A549 (cell line): ENCODE measurements at regions not wholly inside any gene's neighbourhood (a gene's known extent, or its start where the extent isn't known, plus 50 kb on each side); places are given as distances from the start of the nearest gene placed in this dataset.

ENCODE experiments used
- ATAC-seq, 2 experiments: fragments of 200-7000 bp in 1 of 2; fragments of >200 bp in 1 of 2; cut with Nextera tagmentation in 1 of 2; cut with Tn5 transposase in 1 of 2; 3 replicates each; pipeline versions ENCODE4 v1.8.0 to v1.9.1; 2018 to 2020; ENCODE audit warnings: mild to moderate bottlenecking in 1 of 2, moderate library complexity in 1 of 2
- CTCF ChIA-PET: fragments of 300-600 bp; sonication (Branson Sonifier 250); formaldehyde crosslinking; extraction: SDS; loops from one replicate; lab custom pipeline; 2021; ENCODE audit warnings: antibody characterized with exemption, inconsistent platforms; lab: Yijun Ruan, JAX
- POLR2A ChIA-PET: fragments of 350-600 bp; formaldehyde crosslinking; extraction: SDS; loops from one replicate; lab custom pipeline; 2021; ENCODE audit warnings: antibody characterized with exemption, inconsistent platforms; lab: Yijun Ruan, JAX
- DNase-seq, 2 experiments: peaks; one replicate each; pipeline versions ENCODE4 v3.0.0 to v3.0.0-alpha.2; 2011 to 2016; ENCODE audit warnings: low read depth in 1 of 2, low spot score in 1 of 2
- FAIRE-seq: peaks from 2 replicates; lab custom pipeline; 2011; peaks lifted over from hg19 to GRCh38; lab: Jason Lieb, UNC
- H3K27ac ChIP-seq, 2 experiments: fragments of >200 bp; sonication (Bioruptor Twin); formaldehyde crosslinking; 3 replicates each; pipeline ENCODE4 v1.5.1; 2016 to 2017
- H3K4me1 ChIP-seq: fragments of >200 bp; sonication (Bioruptor Twin); formaldehyde crosslinking; 3 replicates; pipeline ENCODE4 v1.6.1; 2016
- H3K4me2 ChIP-seq: fragments of >200 bp; sonication (Bioruptor Twin); formaldehyde crosslinking; 3 replicates; pipeline ENCODE4 v1.6.1; 2016
- H3K4me3 ChIP-seq: fragments of >200 bp; sonication (Bioruptor Twin); formaldehyde crosslinking; 3 replicates; pipeline ENCODE4 v1.5.1; 2016
- H3K9me3 ChIP-seq: fragments of >200 bp; sonication (Bioruptor Twin); formaldehyde crosslinking; 3 replicates; pipeline ENCODE4 v1.6.1; 2016
- CBX8 ChIP-seq: fragments of 200-600 bp; sonication (generic); IDR thresholded peaks from 2 replicates; pipeline ENCODE4 v1.6.1; 2016
- CEBPB ChIP-seq, 2 experiments: fragments of >200 bp in 1 of 2; sonication (Bioruptor Twin) in 1 of 2; formaldehyde crosslinking in 1 of 2; IDR thresholded peaks; 2 replicates each; pipeline ENCODE4 v1.6.1; 2012 to 2016
- CHD2 ChIP-seq: fragments of 150-350 bp; IDR thresholded peaks from 2 replicates; pipeline ENCODE4 v1.6.1; 2014; ENCODE audit warnings: low read length; ENCODE audit not compliant: partially characterized antibody
- EHMT2 ChIP-seq: fragments of 200-600 bp; sonication (generic); IDR thresholded peaks from 2 replicates; pipeline ENCODE4 v1.6.1; 2016; ENCODE audit warnings: antibody characterized with exemption, low read depth, mild to moderate bottlenecking, moderate library complexity
- HOXB13 ChIP-seq: fragments of 250-450 bp; sonication (Bioruptor Pico); IDR thresholded peaks from 2 replicates; pipeline ENCODE4 v1.5.0; 2020; ENCODE audit warnings: low read depth, mild to moderate bottlenecking, moderate library complexity
- HOXB5 ChIP-seq: fragments of 250-450 bp; sonication (Bioruptor Pico); IDR thresholded peaks from 2 replicates; pipeline ENCODE4 v1.5.0; 2020; ENCODE audit warnings: mild to moderate bottlenecking, moderate library complexity
- JUNB ChIP-seq: fragments of >200 bp; sonication (Bioruptor Twin); formaldehyde crosslinking; IDR thresholded peaks from 2 replicates; pipeline ENCODE4 v1.6.1; 2016
- MAZ ChIP-seq: fragments of 150-350 bp; IDR thresholded peaks from 2 replicates; pipeline ENCODE4 v1.6.1; 2014; ENCODE audit warnings: antibody characterized with exemption, low read depth, low read length, borderline replicate concordance
- MYC ChIP-seq: IDR thresholded peaks from 2 replicates; pipeline ENCODE4 v1.6.1; 2012; ENCODE audit warnings: mild to moderate bottlenecking, inconsistent platforms, low read length, improper control_type of control experiment, borderline replicate concordance
- NFE2L2 ChIP-seq: fragments of 150-350 bp; conservative IDR thresholded peaks from 2 replicates; pipeline ENCODE4 v1.6.1; 2014; ENCODE audit warnings: low read length
- NR3C1 ChIP-seq: fragments of >200 bp; sonication (Bioruptor Twin); formaldehyde crosslinking; IDR thresholded peaks from 3 replicates; pipeline ENCODE4 v1.6.1; 2017
- PHF8 ChIP-seq: fragments of 200-600 bp; sonication (generic); IDR thresholded peaks from 2 replicates; pipeline ENCODE4 v1.6.1; 2016; ENCODE audit warnings: low read depth, mild to moderate bottlenecking, antibody characterized with exemption, moderate library complexity, borderline replicate concordance
- RFX5 ChIP-seq: fragments of 450-650 bp; IDR thresholded peaks from 2 replicates; pipeline ENCODE4 v1.7.1; 2014; ENCODE audit warnings: antibody characterized with exemption, mild to moderate bottlenecking, moderate library complexity
- SMC3 ChIP-seq: fragments of >200 bp; sonication (Bioruptor Twin); formaldehyde crosslinking; IDR thresholded peaks from 3 replicates; pipeline ENCODE4 v1.6.1; 2018; ENCODE audit warnings: inconsistent platforms
- ZFP36 ChIP-seq: fragments of 450-650 bp; IDR thresholded peaks from 2 replicates; pipeline ENCODE4 v1.6.1; 2014; ENCODE audit warnings: borderline replicate concordance; ENCODE audit not compliant: partially characterized antibody
- ZNF302 ChIP-seq: fragments of 250-450 bp; sonication (Bioruptor Pico); IDR thresholded peaks from 2 replicates; pipeline ENCODE4 v1.9.0; 2021; ENCODE audit warnings: inconsistent platforms, mild to moderate bottlenecking, moderate library complexity
- WGBS: methylation state at CpG from one replicate; pipeline ENCODE4 v1.1.6; 2017; ENCODE audit errors: missing lambda C conversion rate; 5-methylcytosine and 5-hydroxymethylcytosine counted together
- TF ChIP-seq, protein P1 (sequence below): fragments of >200 bp; sonication (Bioruptor Twin); formaldehyde crosslinking; IDR thresholded peaks from 3 replicates; pipeline ENCODE4 v1.6.1; 2016
- TF ChIP-seq, protein P2 (sequence below): fragments of 450-650 bp; IDR thresholded peaks from 2 replicates; pipeline ENCODE4 v1.6.1; 2014; ENCODE audit warnings: antibody characterized with exemption
- TF ChIP-seq, protein P3 (sequence below): IDR thresholded peaks from 2 replicates; pipeline ENCODE4 v1.6.1; 2012
- TF ChIP-seq, protein P4 (sequence below): fragments of 250-450 bp; sonication (Bioruptor Pico); IDR thresholded peaks from 2 replicates; pipeline ENCODE4 v1.5.0; 2020; ENCODE audit warnings: low read depth, mild to moderate bottlenecking, moderate library complexity
- TF ChIP-seq, protein P5 (sequence below): fragments of >200 bp; sonication (Bioruptor Twin); formaldehyde crosslinking; IDR thresholded peaks from 2 replicates; pipeline ENCODE4 v1.6.1; 2016
- TF ChIP-seq, protein P6 (sequence below): fragments of 250-450 bp; sonication (Bioruptor Pico); IDR thresholded peaks from 2 replicates; pipeline ENCODE4 v1.5.0; 2021; ENCODE audit warnings: mild to moderate bottlenecking, moderate library complexity, borderline replicate concordance
- TF ChIP-seq, protein P7 (sequence below): fragments of 200-600 bp; sonication (generic); IDR thresholded peaks from 2 replicates; pipeline ENCODE4 v1.6.1; 2016; ENCODE audit warnings: antibody characterized with exemption, mild to moderate bottlenecking, moderate library complexity
- TF ChIP-seq, protein P8 (sequence below): IDR thresholded peaks from 2 replicates; pipeline ENCODE4 v1.6.1; 2012; ENCODE audit warnings: low read depth, borderline replicate concordance

DNA sequence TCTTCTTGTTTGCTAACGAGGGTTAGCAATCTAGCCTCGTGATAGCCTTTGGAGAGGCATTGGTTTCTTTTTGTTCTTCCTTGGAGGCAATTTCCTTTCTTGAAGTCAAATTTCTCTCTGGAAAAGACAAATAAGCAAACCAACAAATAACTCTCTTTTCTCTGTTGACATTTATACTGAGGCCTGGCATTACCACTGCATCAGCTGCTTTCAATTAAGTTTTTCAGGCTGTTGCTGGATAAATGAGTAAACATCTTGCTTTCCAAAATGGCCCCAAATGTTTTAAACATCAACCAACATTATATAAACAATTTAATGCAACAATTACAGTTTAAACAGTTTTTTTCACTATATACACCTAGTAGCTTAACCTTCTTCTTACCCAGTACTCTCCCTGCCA, 264.4 kb downstream of the HTR1A start:
- DNase-seq = no peak
- CTCF ChIA-PET = no interaction called here
- no peak for ATAC-seq
- POLR2A ChIA-PET = no interaction called here
- Histone ChIP-seq H3K4me2 (no peak overlapping the region), H3K9me3 (no peaks in the 10 kb centered on the region), H3K27ac (no peak overlapping the region), H3K4me1 (no peaks in the 10 kb centered on the region), H3K4me3 (no peak overlapping the region)
- 7% methylated on average over 2 of the region's 2 CpGs for WGBS
- no peak for TF ChIP-seq ZFP36
- no peak for TF ChIP-seq MYC
- TF ChIP-seq, protein P1, sequence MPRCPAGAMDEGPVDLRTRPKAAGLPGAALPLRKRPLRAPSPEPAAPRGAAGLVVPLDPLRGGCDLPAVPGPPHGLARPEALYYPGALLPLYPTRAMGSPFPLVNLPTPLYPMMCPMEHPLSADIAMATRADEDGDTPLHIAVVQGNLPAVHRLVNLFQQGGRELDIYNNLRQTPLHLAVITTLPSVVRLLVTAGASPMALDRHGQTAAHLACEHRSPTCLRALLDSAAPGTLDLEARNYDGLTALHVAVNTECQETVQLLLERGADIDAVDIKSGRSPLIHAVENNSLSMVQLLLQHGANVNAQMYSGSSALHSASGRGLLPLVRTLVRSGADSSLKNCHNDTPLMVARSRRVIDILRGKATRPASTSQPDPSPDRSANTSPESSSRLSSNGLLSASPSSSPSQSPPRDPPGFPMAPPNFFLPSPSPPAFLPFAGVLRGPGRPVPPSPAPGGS = no peak
- no peak for TF ChIP-seq RFX5
- no peak for TF ChIP-seq CBX8
- TF ChIP-seq, protein P2, sequence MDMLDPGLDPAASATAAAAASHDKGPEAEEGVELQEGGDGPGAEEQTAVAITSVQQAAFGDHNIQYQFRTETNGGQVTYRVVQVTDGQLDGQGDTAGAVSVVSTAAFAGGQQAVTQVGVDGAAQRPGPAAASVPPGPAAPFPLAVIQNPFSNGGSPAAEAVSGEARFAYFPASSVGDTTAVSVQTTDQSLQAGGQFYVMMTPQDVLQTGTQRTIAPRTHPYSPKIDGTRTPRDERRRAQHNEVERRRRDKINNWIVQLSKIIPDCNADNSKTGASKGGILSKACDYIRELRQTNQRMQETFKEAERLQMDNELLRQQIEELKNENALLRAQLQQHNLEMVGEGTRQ = no peak
- TF ChIP-seq HOXB13 (CRISPR knock-in tag) = no peak
- no peak for TF ChIP-seq HOXB5 (CRISPR knock-in tag)
- TF ChIP-seq CHD2 = no peak
- TF ChIP-seq CEBPB (IDR thresholded peaks at IDR 0.05) = no peak
- no peak for TF ChIP-seq JUNB
- no peak for TF ChIP-seq MAZ
- TF ChIP-seq NR3C1 = no peak
- no peak for TF ChIP-seq SMC3
- no peak for TF ChIP-seq EHMT2
- TF ChIP-seq, protein P3, sequence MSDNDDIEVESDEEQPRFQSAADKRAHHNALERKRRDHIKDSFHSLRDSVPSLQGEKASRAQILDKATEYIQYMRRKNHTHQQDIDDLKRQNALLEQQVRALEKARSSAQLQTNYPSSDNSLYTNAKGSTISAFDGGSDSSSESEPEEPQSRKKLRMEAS = no peak
- TF ChIP-seq NFE2L2 = no peak
- TF ChIP-seq, protein P4, sequence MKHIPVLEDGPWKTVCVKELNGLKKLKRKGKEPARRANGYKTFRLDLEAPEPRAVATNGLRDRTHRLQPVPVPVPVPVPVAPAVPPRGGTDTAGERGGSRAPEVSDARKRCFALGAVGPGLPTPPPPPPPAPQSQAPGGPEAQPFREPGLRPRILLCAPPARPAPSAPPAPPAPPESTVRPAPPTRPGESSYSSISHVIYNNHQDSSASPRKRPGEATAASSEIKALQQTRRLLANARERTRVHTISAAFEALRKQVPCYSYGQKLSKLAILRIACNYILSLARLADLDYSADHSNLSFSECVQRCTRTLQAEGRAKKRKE (CRISPR knock-in tag) = no peak
- TF ChIP-seq, protein P5, sequence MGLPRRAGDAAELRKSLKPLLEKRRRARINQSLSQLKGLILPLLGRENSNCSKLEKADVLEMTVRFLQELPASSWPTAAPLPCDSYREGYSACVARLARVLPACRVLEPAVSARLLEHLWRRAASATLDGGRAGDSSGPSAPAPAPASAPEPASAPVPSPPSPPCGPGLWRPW = no peak
- FAIRE-seq = no peak

DNA sequence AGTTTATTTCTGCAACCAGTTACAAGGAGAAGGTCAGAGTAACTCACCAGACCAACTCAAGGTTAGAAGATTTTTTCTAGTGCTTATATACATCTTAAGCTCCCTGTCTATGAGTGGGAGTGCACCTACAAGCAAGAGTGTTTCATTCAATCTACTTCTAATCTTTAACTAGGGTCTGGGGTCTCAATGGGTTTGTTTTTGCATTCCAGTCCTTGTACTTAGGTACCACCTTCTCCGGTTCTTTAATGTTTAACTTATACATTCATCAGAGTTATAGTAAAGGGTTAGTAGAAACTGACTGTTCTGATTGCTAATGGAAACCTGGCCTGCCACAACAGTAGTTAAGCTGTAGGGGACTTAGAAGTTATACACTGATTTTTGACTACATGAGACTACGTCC, 271.7 kb downstream of the HTR1A start:
- Histone ChIP-seq H3K4me3 (no peak overlapping the region), H3K4me1 (no peaks in the 10 kb centered on the region), H3K9me3 (no peaks in the 10 kb centered on the region), H3K27ac (no peak overlapping the region), H3K4me2 (no peak overlapping the region)
- TF ChIP-seq MYC (no peak), PHF8 (no peak), ZNF302 (no peak), JUNB (no peak)
- TF ChIP-seq, protein P6, sequence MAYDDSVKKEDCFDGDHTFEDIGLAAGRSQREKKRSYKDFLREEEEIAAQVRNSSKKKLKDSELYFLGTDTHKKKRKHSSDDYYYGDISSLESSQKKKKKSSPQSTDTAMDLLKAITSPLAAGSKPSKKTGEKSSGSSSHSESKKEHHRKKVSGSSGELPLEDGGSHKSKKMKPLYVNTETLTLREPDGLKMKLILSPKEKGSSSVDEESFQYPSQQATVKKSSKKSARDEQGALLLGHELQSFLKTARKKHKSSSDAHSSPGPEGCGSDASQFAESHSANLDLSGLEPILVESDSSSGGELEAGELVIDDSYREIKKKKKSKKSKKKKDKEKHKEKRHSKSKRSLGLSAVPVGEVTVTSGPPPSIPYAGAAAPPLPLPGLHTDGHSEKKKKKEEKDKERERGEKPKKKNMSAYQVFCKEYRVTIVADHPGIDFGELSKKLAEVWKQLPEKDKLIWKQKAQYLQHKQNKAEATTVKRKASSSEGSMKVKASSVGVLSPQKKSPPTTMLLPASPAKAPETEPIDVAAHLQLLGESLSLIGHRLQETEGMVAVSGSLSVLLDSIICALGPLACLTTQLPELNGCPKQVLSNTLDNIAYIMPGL = no peak
- TF ChIP-seq, protein P7, sequence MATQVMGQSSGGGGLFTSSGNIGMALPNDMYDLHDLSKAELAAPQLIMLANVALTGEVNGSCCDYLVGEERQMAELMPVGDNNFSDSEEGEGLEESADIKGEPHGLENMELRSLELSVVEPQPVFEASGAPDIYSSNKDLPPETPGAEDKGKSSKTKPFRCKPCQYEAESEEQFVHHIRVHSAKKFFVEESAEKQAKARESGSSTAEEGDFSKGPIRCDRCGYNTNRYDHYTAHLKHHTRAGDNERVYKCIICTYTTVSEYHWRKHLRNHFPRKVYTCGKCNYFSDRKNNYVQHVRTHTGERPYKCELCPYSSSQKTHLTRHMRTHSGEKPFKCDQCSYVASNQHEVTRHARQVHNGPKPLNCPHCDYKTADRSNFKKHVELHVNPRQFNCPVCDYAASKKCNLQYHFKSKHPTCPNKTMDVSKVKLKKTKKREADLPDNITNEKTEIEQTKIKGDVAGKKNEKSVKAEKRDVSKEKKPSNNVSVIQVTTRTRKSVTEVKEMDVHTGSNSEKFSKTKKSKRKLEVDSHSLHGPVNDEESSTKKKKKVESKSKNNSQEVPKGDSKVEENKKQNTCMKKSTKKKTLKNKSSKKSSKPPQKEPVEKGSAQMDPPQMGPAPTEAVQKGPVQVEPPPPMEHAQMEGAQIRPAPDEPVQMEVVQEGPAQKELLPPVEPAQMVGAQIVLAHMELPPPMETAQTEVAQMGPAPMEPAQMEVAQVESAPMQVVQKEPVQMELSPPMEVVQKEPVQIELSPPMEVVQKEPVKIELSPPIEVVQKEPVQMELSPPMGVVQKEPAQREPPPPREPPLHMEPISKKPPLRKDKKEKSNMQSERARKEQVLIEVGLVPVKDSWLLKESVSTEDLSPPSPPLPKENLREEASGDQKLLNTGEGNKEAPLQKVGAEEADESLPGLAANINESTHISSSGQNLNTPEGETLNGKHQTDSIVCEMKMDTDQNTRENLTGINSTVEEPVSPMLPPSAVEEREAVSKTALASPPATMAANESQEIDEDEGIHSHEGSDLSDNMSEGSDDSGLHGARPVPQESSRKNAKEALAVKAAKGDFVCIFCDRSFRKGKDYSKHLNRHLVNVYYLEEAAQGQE = no peak
- TF ChIP-seq, protein P8, sequence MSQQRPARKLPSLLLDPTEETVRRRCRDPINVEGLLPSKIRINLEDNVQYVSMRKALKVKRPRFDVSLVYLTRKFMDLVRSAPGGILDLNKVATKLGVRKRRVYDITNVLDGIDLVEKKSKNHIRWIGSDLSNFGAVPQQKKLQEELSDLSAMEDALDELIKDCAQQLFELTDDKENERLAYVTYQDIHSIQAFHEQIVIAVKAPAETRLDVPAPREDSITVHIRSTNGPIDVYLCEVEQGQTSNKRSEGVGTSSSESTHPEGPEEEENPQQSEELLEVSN = no peak
- DNase-seq (no peak), FAIRE-seq (no peak), ATAC-seq (no peak)
- WGBS = 23% methylated on average over 2 of the region's 2 CpGs
- ChIA-PET POLR2A (no interaction called here), CTCF (no interaction called here)
